ENCODE measurements at regions not wholly inside any gene's neighbourhood (a gene's known extent, or its start where the extent isn't known, plus 50 kb on each side); places are given as distances from the start of the nearest gene placed in this dataset.

DNA sequence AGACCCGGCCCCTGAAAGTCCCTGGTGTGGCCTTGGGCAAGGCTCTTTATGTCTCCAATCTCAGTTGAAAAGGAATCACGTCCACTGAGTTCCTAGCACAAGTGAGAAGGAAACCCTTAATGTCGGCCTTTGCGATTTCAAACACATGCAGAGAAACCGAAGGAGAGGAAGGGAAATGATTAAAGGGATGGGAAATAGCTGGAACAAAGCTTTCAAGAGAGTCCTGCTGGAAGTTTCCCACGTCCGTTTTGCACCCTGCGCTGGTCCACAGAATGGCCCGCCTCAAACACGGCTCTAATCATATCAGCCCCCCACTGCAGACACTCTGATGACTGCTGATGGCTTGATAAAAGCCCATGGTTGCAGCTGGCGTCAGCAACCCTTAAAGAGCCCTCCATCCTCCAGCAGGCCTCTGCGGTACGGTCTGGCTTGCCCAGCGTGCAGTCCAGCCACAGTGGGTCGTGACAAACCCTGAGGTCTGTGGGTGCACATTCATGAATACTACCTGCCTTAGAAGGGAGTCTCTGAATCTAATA, 765.5 kb upstream of the EEF2KMT start:
- DNase-seq = no peak

- DNase-seq = no peak
Observed at GRCh38 chr16:5862103-5862840, 764.7 kb upstream of the EEF2KMT start.

GRCh38 chr16:5861241-5861640, 763.6 kb upstream of the EEF2KMT start:
- DNase-seq = no peak

DNA sequence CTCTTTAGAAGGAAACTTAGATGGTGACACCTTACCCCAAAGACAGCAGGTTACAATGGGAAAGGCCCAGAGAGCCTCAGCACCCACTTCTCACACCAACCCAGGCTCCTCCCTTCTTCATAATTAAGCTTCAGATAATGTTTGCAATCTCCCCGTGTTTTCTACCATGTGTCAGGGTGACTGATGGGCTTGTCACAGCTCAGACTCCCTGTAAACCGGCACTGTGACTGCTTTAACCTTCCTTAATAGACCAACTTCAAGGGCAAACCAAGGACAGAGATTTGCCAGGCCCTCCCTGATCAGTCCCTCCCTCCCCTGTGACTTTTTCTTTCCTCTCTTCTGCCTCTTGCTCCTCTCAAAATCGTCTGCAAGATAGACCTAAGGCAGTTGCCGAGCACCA, 760.6 kb upstream of the EEF2KMT start:
- DNase-seq = no peak

DNA sequence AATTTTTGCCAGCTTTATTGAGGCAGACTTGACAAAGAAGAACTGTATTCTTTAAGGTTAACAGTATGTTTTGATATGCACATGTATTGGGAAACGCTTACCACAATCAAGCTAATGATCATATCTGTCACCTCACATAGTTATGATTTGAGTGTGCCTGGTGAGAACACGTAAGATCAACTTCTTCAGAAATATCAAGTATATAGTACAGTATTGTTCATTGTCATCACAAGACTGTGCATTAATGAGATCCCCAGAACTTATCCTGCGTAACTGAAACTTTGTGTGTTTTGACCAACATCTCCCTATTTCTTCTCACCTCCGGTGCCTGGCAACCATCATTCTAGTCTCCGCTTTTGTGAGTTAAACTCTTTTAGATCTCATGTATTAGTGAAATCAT, 756.4 kb upstream of the EEF2KMT start:
- DNase-seq = no peak

- DNase-seq = no peak
Observed at GRCh38 chr16:5852151-5852550, 754.6 kb upstream of the EEF2KMT start.

DNA sequence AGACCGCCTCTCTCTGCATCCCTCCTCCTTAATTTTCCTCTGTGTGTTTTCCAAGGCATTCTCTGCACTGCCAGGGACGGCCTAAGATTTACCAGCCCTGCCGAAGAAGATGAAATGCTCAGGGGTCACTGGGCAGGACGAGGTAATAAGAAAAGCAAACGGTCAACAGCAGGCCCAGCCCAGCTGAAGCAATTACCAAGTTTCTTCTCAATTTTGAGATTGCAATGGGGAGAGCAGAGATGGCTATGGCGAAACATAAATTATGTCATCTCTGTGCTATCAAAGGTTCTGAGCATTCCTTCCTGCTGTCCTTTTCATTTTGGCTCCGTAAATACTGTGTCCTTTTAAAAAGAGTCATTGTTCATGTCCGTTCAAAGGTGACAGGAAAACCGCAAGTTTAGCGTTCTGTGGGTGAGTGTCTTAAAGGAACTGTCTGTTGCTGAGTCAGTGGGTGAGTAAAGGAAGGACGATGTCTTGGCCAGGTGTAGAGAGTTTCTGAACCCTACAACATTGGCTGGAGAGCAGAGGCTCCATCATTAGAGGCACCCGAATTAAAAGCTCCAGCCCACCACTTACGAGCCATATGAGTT, 753.9 kb upstream of the EEF2KMT start:
- DNase-seq = no peak

DNA sequence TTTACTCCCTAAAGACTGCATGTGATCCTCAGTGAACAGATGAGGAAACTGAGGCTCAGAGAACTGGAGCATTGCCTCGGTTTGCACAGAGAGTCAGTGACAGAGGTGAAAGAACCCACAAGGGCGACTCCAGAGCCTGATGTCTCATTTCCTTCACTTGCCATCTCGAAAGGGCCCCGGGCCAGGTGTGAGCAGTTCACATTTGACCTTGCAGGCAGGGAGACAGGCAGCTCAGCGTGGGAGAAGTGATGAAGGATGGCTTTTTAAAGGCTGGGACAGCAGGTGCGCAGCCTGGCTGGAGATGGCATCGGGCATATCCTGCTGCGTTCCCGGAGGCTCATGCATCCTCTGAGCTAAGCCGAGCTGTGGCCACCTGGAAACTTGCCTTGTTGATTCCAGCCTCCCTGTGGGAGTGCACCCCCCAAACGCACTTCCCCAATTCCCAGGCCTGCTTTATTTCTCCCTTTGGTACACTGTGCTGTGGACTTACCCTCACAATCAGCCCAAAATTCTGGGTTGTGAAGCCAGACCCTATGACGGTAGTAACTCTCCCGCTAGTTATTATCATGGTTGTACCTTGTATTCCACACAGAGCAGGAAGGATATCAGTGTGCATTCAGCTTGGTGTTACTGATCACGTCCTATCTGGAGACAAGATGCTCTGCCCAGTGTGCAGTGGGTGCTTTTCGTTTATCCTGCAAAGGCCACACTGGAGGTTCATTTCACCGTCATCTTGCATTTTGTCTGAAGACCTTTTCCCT, 753.2 kb upstream of the EEF2KMT start:
- no peak for DNase-seq

- DNase-seq = no peak
Observed at GRCh38 chr16:5845046-5845445, 747.5 kb upstream of the EEF2KMT start.

- no peak for DNase-seq
Observed at GRCh38 chr16:5841974-5842373, 744.4 kb upstream of the EEF2KMT start.

GRCh38 chr16:5838725-5839124, 741.1 kb upstream of the EEF2KMT start:
- DNase-seq = no peak

- DNase-seq = no peak
Observed at GRCh38 chr16:5838071-5838470, 740.5 kb upstream of the EEF2KMT start.

DNA sequence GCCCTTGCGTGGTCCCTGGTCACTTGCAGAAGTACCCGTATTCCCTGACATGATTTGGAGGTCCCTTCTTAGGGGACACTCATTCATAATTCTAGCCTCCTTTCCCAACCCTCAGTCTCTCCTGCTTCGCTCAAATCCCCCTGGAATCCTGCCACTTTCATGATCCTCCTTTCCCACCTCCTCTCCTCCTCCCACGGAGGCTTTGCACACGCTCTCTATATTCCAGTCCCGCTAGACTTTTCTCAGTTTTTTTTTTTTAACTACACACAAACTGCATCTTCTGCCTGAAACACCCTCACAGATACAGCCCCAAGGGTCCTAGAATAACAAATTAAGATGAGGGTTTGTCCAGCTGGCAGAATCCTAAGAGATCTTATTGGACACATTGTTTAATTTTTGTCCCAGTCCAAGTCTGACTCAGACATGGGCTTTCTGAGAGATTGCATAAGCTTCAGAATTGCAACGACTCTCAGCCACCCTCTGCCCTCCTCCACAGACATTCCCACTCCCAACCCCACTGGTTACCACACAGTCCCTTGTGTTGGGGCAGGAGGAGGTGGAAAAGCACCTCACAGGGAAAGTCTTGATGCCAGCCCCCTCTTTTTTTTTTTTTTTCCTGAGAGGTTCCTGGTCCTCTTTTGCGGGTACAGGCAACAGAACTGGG, 739.5 kb upstream of the EEF2KMT start:
- no peak for DNase-seq

- DNase-seq = no peak
Observed at GRCh38 chr16:5835876-5836275, 738.3 kb upstream of the EEF2KMT start.

DNA sequence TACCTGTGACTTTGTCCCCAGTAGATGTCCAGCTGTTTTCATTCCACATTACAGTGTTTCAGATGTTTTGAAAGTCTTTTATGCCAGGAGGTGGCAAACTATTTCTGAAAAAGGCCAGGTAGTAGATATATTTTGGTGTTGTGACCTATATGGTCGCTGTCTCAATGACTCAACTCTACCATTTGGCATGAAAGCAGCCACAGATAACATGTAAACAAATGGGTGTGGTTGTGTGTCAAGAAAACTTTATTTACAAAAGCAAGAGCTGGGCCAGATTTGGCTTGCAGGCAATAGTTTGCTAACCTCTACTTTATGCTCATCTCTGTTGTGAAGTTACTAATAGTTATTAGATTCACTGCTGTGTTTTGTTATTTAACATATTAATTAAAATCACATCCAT, 728.7 kb upstream of the EEF2KMT start:
- no peak for DNase-seq

DNA sequence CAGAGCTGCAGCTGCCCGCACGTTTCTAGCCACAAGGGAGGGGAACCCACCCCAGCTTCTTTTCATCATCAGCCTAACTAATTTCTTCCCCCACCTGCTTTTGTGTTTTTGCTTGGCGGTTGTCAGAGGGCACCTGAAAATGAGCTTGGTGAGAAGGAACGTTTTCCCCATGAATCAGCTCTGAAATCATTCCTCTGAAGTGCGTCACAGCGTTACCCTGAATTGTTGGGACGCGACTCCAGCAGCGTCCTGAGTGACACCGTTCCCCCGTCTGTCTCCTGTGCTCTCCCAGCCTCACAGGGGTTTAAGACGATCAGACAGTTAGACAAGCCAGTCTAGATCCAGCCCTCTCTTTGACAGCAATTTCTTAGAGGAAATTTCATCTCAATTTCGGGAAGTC, 722.9 kb upstream of the EEF2KMT start:
- no peak for DNase-seq

DNA sequence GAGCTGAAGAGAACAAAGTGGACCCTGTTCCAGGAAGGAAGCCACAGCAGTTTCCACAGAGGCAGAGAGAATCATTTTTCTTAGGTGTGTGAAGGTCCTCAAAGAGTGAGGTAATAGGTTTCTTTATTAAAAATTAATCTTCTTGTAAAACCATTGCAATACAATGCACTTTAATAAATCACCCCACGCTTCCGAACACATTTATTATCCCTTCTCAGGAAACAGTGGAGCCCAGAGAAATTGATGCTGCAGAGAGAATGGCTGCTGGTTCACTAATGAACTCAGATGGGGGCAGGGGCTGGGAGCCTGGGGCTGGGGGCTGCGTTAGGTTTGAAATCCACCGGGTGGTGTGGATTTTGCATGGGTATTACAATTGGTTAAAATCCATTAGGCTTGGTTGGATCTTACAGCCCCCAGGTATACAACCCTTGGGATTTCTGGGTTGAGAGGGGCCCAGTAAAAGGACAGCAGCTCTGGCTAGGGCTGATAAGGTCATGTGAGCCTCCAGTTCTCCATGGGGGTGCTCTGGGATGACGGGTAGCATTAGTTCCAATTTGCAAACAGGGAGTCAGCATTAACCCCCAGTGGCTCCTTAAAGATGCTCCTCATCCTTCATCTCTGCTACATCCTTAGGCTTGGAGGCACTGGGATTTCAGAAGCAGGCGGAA, 718.1 kb upstream of the EEF2KMT start:
- no peak for DNase-seq

- no peak for DNase-seq
Observed at GRCh38 chr16:5801396-5801795, 703.8 kb upstream of the EEF2KMT start.

DNA sequence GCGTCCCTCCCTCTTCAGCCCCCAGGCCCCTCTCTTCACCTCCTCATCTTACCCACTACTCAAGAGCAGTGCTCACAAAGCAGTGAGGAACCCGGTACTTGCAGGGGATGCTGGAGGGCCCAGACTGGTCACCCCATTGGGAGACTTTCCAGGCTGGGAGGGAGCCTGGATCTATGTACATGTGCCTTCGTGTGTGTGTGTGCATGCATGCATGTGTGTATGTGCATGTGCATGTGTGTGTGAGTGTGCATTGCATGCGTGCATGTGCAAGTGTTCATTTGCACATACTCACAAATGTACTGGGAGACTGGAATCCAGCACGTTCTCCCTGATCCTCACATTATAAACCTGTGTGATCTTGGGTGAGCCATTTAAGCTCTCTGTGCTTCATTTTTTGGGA, 696.0 kb upstream of the EEF2KMT start:
- DNase-seq = no peak

DNA sequence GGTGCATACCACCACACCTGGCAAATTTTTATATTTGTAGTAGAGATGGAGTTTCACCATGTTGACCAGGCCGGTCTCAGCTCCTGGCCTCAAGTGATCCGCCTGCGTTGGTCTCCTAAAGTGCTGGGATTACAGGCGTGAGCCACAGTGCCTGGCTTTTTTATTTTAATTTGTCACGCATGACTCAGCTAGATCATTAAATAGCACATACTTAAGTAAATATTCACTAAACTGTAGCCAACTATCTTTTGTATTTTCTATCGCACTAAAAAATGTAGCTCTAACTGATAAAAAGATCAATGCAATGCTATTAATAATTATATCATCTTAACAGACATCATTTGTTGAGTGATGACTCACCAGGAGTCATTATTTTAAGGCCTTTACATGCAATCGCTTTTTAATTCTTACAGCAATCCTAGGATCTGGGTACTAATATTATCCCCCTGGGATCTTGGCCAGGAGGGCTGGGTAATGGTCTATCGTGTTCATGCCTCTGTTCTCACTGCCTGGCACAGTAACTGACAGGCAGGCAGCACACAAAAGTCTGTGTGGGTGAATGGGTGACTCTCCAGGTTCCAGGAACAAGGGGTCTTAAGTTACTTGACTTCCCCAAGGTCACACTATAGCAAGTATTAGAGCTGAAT, 693.5 kb upstream of the EEF2KMT start:
- no peak for DNase-seq

DNA sequence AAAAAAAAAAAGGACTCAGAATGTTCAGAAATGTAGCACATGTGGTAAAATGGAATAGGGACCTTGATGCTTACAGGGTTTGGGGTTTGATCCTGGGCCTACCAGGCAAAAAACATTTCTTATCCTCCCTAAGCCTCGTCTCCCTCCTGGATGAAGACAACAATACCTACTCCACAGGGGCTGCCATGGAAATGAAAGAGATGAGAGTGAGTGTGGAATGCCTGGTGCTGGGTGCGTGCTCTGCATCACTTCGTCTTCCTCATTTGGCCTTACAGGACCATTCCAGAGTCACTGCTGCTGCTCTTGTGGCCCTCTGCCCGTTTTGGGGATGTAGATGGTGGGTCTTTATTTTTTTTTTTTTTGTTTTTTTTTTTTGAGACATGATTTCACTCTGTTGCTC, 692.9 kb upstream of the EEF2KMT start:
- DNase-seq = no peak

DNA sequence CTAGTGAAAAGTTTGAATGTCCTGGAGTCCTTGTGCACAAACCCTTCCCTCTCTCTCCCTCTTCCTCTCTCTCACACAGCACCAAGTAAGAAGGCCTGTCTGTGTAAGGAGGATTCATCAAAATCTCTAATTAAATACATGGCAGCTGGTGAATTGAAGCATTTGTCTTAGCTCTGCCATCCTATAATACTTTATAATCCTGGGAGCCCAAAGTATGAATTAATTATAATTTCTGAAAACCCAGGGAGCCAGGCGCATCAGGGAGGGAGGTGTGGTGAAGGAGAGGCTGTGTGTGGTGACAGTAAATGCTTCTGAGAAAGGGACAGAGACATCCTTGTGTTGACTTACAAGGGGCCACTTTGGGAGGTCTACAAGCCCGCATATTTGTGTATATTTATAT, 691.4 kb upstream of the EEF2KMT start:
- no peak for DNase-seq
